Panc1 (cell line): ENCODE measurements at regions not wholly inside any gene's neighbourhood (a gene's known extent, or its start where the extent isn't known, plus 50 kb on each side); places are given as distances from the start of the nearest gene placed in this dataset.

Experiments used
- ATAC-seq: fragments of 200-7000 bp; cut with Tn5 transposase; 2 replicates; pipeline ENCODE4 v1.9.1; 2020; ENCODE audit warnings: mild to moderate bottlenecking, moderate library complexity
- BruUV-seq: library from RNA; stranded (reverse); fragments of 400-500 nt; replicated peaks from 2 replicates; lab custom pipeline; 2021; lab: Mats Ljungman, UMichigan
- CTCF ChIA-PET: fragments of 300-600 bp; sonication (Branson Sonifier 250); formaldehyde crosslinking; loops from one replicate; lab custom pipeline; 2022; ENCODE audit warnings: antibody characterized with exemption; lab: Charles Lee
- POLR2A ChIA-PET: fragments of 300-600 bp; sonication (Branson Sonifier 250); formaldehyde crosslinking; loops from one replicate; lab custom pipeline; 2022; ENCODE audit warnings: antibody characterized with exemption; lab: Charles Lee
- DNase-seq: peaks from one replicate; pipeline ENCODE4 v3.0.0-alpha.2; 2010; ENCODE audit warnings: low read depth, low spot score
- H3K27ac ChIP-seq: 2 replicates; pipeline ENCODE4 v1.5.1; 2011; ENCODE audit warnings: mild to moderate bottlenecking, low read length, inconsistent platforms
- H3K27me3 ChIP-seq: fragments of 200-500 bp; sonication (Bioruptor generic); 2 replicates; pipeline ENCODE4 v1.6.0; 2014; ENCODE audit warnings: low read length, inconsistent platforms; ENCODE audit not compliant: control insufficient read depth, insufficient read depth
- H3K36me3 ChIP-seq: fragments of 200-500 bp; sonication (Bioruptor generic); 2 replicates; pipeline ENCODE4 v1.5.1; 2014; ENCODE audit warnings: inconsistent platforms, mild to moderate bottlenecking, low read length, moderate library complexity; ENCODE audit not compliant: control insufficient read depth, insufficient read depth
- H3K4me1 ChIP-seq: 2 replicates; pipeline ENCODE4 v1.5.1; 2011; ENCODE audit warnings: inconsistent platforms, mild to moderate bottlenecking, low read length, moderate library complexity; ENCODE audit not compliant: control insufficient read depth, insufficient read depth
- H3K4me3 ChIP-seq, 2 experiments: 2 replicates each; pipeline ENCODE4 v1.5.1; 2011 to 2012; ENCODE audit warnings: low read depth in 2 of 2, low read length in 2 of 2, mild to moderate bottlenecking in 2 of 2, inconsistent platforms in 1 of 2, moderate library complexity in 1 of 2
- H3K9me3 ChIP-seq: fragments of 200-500 bp; sonication (Bioruptor generic); 2 replicates; pipeline ENCODE4 v1.5.1; 2014; ENCODE audit warnings: low read depth, mild to moderate bottlenecking, inconsistent platforms, low read length, moderate library complexity; ENCODE audit not compliant: control insufficient read depth, insufficient read depth
- CTCF ChIP-seq: fragments of 450-650 bp; IDR thresholded peaks from 2 replicates; pipeline ENCODE4 v1.5.1; 2017; ENCODE audit warnings: mild to moderate bottlenecking
- POLR2AphosphoS5 ChIP-seq: IDR thresholded peaks from 2 replicates; pipeline ENCODE4 v1.6.1; 2012; ENCODE audit warnings: mild to moderate bottlenecking, low read depth, low read length, moderate library complexity
- SIN3A ChIP-seq: IDR thresholded peaks from 2 replicates; pipeline ENCODE4 v1.6.1; 2012; ENCODE audit warnings: low read depth, mild to moderate bottlenecking, low read length, moderate library complexity, borderline replicate concordance; ENCODE audit not compliant: insufficient read depth
- TCF7L2 ChIP-seq: IDR thresholded peaks from 2 replicates; pipeline ENCODE4 v1.6.1; 2011; ENCODE audit warnings: mild to moderate bottlenecking, low read depth, low read length, inconsistent platforms
- in situ Hi-C: cut with HindIII; loops from 2 replicates; pipeline ENCODE4 v1.10.0; 2016; ENCODE audit warnings: low sequenced_read_pairs, low pct_unique_long_range_greater_than_20kb
- intact Hi-C: fragments of 100-400 bp; cut with micrococcal nuclease; formaldehyde crosslinking; loops from one replicate; pipeline ENCODE4 v1.10.0; 2022; ENCODE audit not compliant: unreplicated experiment
- TF ChIP-seq, protein P1 (sequence below), 2 experiments: IDR thresholded peaks; 2 replicates each; pipeline ENCODE4 v1.6.1; 2011 to 2012; ENCODE audit warnings: low read depth in 2 of 2, control low read depth in 1 of 2, low read length in 1 of 2, mild to moderate bottlenecking in 1 of 2, moderate library complexity in 1 of 2; ENCODE audit not compliant: insufficient read depth in 1 of 2

DNA sequence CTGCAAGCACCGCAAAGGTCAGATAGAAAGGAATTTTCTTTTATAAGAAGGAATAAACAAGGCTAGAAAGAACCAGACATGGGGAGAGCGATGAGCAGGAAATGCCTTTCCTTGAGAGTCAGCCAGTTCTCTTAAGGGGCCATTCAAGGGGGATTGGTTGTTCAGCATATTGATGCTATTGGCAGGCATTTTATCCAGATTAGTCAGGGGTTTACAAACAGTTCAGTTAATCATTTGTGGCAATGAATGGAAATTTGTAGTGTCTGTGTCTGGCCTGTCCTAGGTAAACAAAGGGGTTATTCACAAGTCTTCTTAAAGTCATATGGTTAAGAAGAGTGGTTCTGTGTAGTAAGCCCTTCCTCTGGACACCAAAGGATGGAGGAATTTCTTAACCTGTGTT, 184.7 kb upstream of the FRMPD4 start:
- no peak for TF ChIP-seq POLR2AphosphoS5
- TF ChIP-seq, protein P1, sequence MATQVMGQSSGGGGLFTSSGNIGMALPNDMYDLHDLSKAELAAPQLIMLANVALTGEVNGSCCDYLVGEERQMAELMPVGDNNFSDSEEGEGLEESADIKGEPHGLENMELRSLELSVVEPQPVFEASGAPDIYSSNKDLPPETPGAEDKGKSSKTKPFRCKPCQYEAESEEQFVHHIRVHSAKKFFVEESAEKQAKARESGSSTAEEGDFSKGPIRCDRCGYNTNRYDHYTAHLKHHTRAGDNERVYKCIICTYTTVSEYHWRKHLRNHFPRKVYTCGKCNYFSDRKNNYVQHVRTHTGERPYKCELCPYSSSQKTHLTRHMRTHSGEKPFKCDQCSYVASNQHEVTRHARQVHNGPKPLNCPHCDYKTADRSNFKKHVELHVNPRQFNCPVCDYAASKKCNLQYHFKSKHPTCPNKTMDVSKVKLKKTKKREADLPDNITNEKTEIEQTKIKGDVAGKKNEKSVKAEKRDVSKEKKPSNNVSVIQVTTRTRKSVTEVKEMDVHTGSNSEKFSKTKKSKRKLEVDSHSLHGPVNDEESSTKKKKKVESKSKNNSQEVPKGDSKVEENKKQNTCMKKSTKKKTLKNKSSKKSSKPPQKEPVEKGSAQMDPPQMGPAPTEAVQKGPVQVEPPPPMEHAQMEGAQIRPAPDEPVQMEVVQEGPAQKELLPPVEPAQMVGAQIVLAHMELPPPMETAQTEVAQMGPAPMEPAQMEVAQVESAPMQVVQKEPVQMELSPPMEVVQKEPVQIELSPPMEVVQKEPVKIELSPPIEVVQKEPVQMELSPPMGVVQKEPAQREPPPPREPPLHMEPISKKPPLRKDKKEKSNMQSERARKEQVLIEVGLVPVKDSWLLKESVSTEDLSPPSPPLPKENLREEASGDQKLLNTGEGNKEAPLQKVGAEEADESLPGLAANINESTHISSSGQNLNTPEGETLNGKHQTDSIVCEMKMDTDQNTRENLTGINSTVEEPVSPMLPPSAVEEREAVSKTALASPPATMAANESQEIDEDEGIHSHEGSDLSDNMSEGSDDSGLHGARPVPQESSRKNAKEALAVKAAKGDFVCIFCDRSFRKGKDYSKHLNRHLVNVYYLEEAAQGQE (IDR thresholded peaks at IDR 0.05; ENCODE audit: insufficient read depth in 1 of 2, low read depth in 2 of 2, low read length in 1 of 2), result no peak
- no peak for TF ChIP-seq CTCF
- TF ChIP-seq SIN3A, result no peak
- TF ChIP-seq TCF7L2, result no peak
- no peaks in the 10 kb centered on the region for H3K27me3 ChIP-seq
- in situ Hi-C loops, result no loop called here
- H3K4me3 ChIP-seq, result no peak overlapping the region
- ATAC-seq, result no peak
- H3K9me3 ChIP-seq, result no peaks in the 10 kb centered on the region
- POLR2A ChIA-PET, result no interaction called here
- BruUV-seq, result no TSS peak
- no peaks in the 10 kb centered on the region for H3K4me1 ChIP-seq
- CTCF ChIA-PET, result no interaction called here
- no peak for DNase-seq
- no peak overlapping the region for H3K27ac ChIP-seq
- no peaks in the 10 kb centered on the region for H3K36me3 ChIP-seq
- intact Hi-C loops, result no loop called here

DNA sequence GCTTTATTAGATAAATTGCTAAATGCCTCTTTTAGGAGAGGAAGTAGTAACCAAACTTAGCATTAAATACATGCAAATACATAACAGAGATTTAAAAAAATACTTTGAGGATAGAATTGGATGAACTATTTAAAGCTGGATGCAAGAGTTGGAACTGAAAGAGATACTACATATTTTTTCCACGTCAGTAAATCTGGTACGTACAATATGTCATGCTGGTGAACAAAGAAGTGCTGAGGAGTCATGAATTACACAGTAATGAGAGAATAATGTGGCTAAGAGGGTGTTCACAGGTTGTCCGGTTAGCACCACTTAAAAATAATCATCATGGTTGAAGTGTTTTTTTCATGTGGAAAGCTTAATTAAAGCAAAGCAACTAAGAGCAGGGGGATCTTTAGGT, 184.1 kb upstream of the FRMPD4 start:
- ChIA-PET CTCF (no interaction called here), POLR2A (no interaction called here)
- H3K4me3 ChIP-seq, result no peak overlapping the region
- no peaks in the 10 kb centered on the region for H3K4me1 ChIP-seq
- no peaks in the 10 kb centered on the region for H3K36me3 ChIP-seq
- TF ChIP-seq, protein P1 (IDR thresholded peaks at IDR 0.05; ENCODE audit: insufficient read depth in 1 of 2, low read depth in 2 of 2, low read length in 1 of 2), result no peak
- TF ChIP-seq TCF7L2 (no peak), POLR2AphosphoS5 (no peak), SIN3A (no peak), CTCF (no peak)
- H3K9me3 ChIP-seq, result no peaks in the 10 kb centered on the region
- in situ Hi-C loops (no loop called here), intact Hi-C loops (no loop called here)
- H3K27ac ChIP-seq, result no peak overlapping the region
- no TSS peak for BruUV-seq
- no peak for ATAC-seq
- no peak for DNase-seq
- no peaks in the 10 kb centered on the region for H3K27me3 ChIP-seq
